OCI-LY3 (cell line): ENCODE measurements at regions not wholly inside any gene's neighbourhood (a gene's known extent, or its start where the extent isn't known, plus 50 kb on each side); places are given as distances from the start of the nearest gene placed in this dataset.

Experiments used
- H2AFZ ChIP-seq: fragments of 200-600, 300-600 bp; shearing (Covaris generic); 2 replicates; pipeline ENCODE4 v1.6.0; 2014; ENCODE audit warnings: antibody characterized with exemption, low read depth, low read length
- H3K27ac ChIP-seq: fragments of 200-600, 300-600 bp; sonication (generic); 2 replicates; pipeline ENCODE4 v1.5.1; 2014; ENCODE audit warnings: mild to moderate bottlenecking, low read length, moderate library complexity, mixed read lengths
- H3K27me3 ChIP-seq: fragments of 200-600, 300-600 bp; sonication (generic); 2 replicates; pipeline ENCODE4 v1.6.1; 2014; ENCODE audit warnings: low read depth, low read length, mixed read lengths
- H3K36me3 ChIP-seq: fragments of 200-600, 300-600 bp; sonication (generic); replicated peaks from 2 replicates; pipeline ENCODE3; 2014; ENCODE audit warnings: low read depth, low read length, mixed read lengths
- H3K4me1 ChIP-seq: fragments of 300-600, 200-600 bp; sonication (generic); 2 replicates; pipeline ENCODE4 v1.6.1; 2014; ENCODE audit warnings: low read length, mixed read lengths
- H3K4me2 ChIP-seq: fragments of 200-600, 300-600 bp; sonication (generic); 2 replicates; pipeline ENCODE4 v1.6.1; 2014; ENCODE audit warnings: low read length, mixed read lengths
- H3K4me3 ChIP-seq: fragments of 300-600, 200-600 bp; sonication (generic); 2 replicates; pipeline ENCODE4 v1.5.1; 2014; ENCODE audit warnings: antibody characterized with exemption, mild to moderate bottlenecking, low read length, moderate library complexity
- H3K79me2 ChIP-seq: fragments of 300-600, 200-600 bp; shearing (Covaris generic); 2 replicates; pipeline ENCODE4 v1.6.1; 2014; ENCODE audit warnings: mild to moderate bottlenecking, low read length, mixed read lengths
- H3K9ac ChIP-seq: fragments of 300-600, 200-600 bp; shearing (Covaris generic); 2 replicates; pipeline ENCODE4 v1.6.0; 2014; ENCODE audit warnings: mild to moderate bottlenecking, low read length, moderate library complexity
- H3K9me3 ChIP-seq: fragments of 200-600, 300-600 bp; shearing (Covaris generic); 2 replicates; pipeline ENCODE4 v1.6.1; 2014; ENCODE audit warnings: low read length, mixed read lengths; ENCODE audit not compliant: insufficient read depth
- H4K20me1 ChIP-seq: fragments of 200-600, 300-600 bp; sonication (generic); 2 replicates; pipeline ENCODE4 v1.6.1; 2016; ENCODE audit warnings: low read length, mixed read lengths; ENCODE audit not compliant: insufficient read depth
- EZH2phosphoT487 ChIP-seq: fragments of 200-600 bp; shearing (Covaris generic); IDR thresholded peaks from 2 replicates; pipeline ENCODE4 v1.6.1; 2018; ENCODE audit warnings: antibody characterized with exemption, mixed run types, low read depth
- TF ChIP-seq, protein P1 (sequence below): fragments of 200-600, 300-600 bp; sonication (generic); IDR thresholded peaks from 2 replicates; pipeline ENCODE4 v1.5.1; 2014; ENCODE audit warnings: antibody characterized with exemption, low read length, low read depth

DNA sequence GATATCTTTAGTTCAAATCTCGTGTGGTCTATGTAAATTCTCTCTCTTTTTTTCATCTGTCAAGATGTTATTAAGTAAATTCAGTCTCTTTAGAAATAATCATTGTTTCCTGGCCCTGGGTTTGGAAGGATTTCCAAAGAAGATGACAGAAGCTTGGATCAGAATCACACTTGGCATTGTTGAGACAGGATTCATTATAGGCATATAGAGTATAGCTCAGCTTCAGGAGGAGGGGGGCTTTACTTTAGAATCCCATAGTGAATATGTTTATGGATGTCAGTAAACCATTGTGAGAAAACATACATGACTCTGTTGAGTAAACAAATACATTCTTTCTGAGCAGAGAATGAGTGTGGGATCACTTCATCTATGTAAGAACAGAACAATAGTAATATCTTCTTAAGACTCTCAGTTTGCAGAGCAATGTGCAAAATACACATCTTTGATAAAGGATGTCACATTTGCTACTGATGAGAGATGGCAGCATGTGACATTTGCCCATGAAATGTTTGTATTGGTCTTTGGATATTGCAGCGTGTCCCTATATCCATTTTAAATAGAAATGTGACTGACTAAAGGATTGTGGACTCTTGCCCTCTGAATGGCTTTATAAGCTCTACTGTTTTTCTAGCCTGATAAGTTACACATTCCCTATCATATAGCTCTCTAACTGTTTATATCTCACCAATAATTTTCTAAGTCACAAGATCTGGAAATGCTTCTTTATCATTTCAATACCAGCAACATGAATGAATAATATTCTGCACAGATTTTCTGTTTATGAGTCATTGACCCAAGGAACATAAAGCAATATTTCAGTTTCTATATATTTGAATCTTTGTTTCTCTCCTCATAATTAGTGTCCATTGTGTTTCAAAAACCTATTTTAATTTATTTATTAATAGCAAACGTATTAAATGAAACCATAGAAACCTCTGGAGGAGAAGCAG is 95.6 kb upstream of the THRB start:
- H3K4me1 ChIP-seq: no peaks in the 10 kb centered on the region
- no peak for TF ChIP-seq EZH2phosphoT487
- TF ChIP-seq, protein P1, sequence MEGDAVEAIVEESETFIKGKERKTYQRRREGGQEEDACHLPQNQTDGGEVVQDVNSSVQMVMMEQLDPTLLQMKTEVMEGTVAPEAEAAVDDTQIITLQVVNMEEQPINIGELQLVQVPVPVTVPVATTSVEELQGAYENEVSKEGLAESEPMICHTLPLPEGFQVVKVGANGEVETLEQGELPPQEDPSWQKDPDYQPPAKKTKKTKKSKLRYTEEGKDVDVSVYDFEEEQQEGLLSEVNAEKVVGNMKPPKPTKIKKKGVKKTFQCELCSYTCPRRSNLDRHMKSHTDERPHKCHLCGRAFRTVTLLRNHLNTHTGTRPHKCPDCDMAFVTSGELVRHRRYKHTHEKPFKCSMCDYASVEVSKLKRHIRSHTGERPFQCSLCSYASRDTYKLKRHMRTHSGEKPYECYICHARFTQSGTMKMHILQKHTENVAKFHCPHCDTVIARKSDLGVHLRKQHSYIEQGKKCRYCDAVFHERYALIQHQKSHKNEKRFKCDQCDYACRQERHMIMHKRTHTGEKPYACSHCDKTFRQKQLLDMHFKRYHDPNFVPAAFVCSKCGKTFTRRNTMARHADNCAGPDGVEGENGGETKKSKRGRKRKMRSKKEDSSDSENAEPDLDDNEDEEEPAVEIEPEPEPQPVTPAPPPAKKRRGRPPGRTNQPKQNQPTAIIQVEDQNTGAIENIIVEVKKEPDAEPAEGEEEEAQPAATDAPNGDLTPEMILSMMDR: no peak
- no peaks in the 10 kb centered on the region for H3K79me2 ChIP-seq
- H4K20me1 ChIP-seq: no peaks in the 10 kb centered on the region
- no peaks in the 10 kb centered on the region for H3K36me3 ChIP-seq
- no peak overlapping the region for H3K4me2 ChIP-seq
- no peak overlapping the region for H3K9ac ChIP-seq
- peaks cover 44% of the 10 kb centered on the region for H3K27me3 ChIP-seq
- no peak overlapping the region for H3K27ac ChIP-seq
- H3K9me3 ChIP-seq: no peaks in the 10 kb centered on the region
- H2AFZ ChIP-seq: no peak overlapping the region
- H3K4me3 ChIP-seq: no peak overlapping the region

DNA sequence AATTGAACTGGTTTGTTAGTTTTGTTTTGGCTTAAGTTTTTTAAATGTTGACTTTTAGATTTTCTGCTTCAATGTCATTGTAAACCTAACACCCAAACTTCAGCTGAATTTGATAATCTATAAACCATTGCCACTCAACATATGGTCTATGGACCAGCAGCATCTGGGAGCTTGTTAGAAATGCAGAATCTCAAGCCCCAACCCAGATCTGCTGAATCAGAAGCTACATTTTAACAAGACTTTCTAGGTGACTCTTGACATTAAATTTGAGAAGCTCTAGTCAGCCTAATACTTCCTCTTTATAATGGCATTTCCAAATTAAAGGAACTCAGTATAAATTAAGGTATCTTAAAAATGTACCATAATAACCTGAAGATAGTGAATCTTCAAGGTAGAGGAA is 96.5 kb upstream of the THRB start:
- no peaks in the 10 kb centered on the region for H3K79me2 ChIP-seq
- H3K36me3 ChIP-seq: no peaks in the 10 kb centered on the region
- TF ChIP-seq, protein P1: no peak
- TF ChIP-seq EZH2phosphoT487: no peak
- H3K9me3 ChIP-seq: no peaks in the 10 kb centered on the region
- H3K9ac ChIP-seq: no peak overlapping the region
- H4K20me1 ChIP-seq: no peaks in the 10 kb centered on the region
- H3K27ac ChIP-seq: no peak overlapping the region
- no peak overlapping the region for H2AFZ ChIP-seq
- H3K4me1 ChIP-seq: no peaks in the 10 kb centered on the region
- H3K4me3 ChIP-seq: no peak overlapping the region
- H3K27me3 ChIP-seq: peaks cover 35% of the 10 kb centered on the region
- no peak overlapping the region for H3K4me2 ChIP-seq

DNA sequence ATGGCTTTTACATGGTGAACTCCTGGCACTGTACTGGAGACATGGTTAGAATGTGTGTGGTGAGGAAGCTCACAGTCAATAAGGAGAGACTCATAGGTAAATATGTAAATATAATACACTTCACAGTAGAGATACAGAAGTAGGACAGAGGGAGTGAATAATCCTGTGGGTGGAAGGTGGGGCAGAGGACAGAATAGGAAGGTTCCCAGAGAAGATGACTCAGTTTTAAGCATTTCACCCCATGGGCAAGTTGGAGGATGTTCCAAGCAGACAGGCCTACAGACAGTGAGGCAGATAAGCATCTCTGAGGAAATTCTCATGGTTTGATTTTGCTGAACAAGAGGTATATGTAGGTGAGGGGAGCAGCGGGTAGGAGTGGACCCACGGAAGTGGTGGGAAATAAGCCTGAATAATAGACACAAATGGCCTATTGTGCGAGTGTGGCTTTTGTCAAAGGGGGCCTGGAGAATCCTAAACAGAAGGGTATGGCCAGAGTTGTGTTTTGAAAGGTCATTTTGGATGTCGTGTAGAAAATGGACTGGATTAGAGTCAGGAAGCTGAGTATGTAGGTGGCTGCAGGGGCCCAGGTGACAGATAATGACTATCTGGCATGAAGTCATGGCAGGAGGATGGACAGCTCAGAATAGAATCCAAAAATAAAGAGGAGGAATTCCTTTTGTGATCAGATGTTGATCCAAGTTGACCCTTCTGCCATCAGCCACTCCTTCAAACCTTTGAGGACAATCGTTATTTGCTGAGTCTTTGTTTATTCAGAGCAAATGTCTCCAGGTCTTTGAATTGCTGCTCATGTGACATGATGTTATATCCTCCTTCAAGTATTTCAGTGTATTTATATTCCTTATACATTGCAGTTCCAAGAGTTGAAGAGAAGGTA is 97.3 kb upstream of the THRB start:
- Histone ChIP-seq H3K9me3 (no peaks in the 10 kb centered on the region), H4K20me1 (no peaks in the 10 kb centered on the region), H3K9ac (no peak overlapping the region), H3K4me1 (no peaks in the 10 kb centered on the region), H3K36me3 (no peaks in the 10 kb centered on the region), H3K4me2 (no peak overlapping the region), H3K79me2 (no peaks in the 10 kb centered on the region), H3K27me3 (peaks cover 29% of the 10 kb centered on the region), H3K4me3 (no peak overlapping the region), H3K27ac (no peak overlapping the region), H2AFZ (no peak overlapping the region)
- TF ChIP-seq, protein P1: no peak
- no peak for TF ChIP-seq EZH2phosphoT487

DNA sequence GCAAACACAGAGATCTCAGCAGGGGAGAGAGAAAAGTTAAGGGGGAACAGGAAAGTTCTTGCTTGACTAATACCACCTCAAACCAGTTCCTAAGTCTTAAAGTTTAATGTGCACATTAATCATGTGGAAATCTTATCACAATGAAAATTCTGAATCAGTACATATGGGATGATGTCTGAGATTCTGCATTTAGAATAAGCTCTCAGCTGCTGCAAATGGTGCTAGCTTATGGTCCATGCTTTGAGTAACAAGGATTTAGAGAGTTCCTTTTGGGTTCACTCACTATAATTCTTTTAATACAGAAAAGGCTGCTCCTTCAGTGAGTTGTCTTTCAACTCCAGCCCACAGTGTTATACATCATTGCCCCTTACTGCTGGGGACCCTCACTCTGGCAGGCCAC is 99.5 kb upstream of the THRB start:
- no peak overlapping the region for H3K4me3 ChIP-seq
- no peak overlapping the region for H3K9ac ChIP-seq
- peaks cover 10% of the 10 kb centered on the region for H3K27me3 ChIP-seq
- no peaks in the 10 kb centered on the region for H3K4me1 ChIP-seq
- TF ChIP-seq, protein P1: no peak
- no peak for TF ChIP-seq EZH2phosphoT487
- H3K4me2 ChIP-seq: no peak overlapping the region
- H3K79me2 ChIP-seq: no peaks in the 10 kb centered on the region
- no peaks in the 10 kb centered on the region for H4K20me1 ChIP-seq
- H3K9me3 ChIP-seq: no peaks in the 10 kb centered on the region
- no peak overlapping the region for H3K27ac ChIP-seq
- H2AFZ ChIP-seq: no peak overlapping the region
- H3K36me3 ChIP-seq: no peaks in the 10 kb centered on the region
